ENCODE measurements at regions not wholly inside any gene's neighbourhood (a gene's known extent, or its start where the extent isn't known, plus 50 kb on each side); places are given as distances from the start of the nearest gene placed in this dataset.

DNA sequence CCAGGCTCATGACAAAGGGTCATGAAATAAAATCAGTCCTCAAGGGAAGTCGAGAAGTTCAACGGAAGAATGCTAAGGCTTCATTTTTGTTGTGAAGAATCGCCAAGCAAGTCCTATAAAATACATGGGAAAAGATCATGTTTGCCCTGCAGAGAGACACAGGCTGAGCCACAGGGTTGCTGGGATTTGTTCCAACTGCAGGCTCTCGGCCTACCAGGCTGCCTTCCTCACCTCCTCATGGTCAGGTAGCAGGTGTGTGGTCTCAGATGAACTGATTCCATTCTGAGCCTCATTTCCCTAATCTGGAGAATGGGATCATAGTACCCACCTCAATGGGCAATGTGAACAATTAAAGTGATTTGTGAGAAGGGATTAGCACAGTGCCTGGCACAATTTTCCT, 114.9 kb upstream of the SPATA13 start:
- TF ChIP-seq, protein P1, sequence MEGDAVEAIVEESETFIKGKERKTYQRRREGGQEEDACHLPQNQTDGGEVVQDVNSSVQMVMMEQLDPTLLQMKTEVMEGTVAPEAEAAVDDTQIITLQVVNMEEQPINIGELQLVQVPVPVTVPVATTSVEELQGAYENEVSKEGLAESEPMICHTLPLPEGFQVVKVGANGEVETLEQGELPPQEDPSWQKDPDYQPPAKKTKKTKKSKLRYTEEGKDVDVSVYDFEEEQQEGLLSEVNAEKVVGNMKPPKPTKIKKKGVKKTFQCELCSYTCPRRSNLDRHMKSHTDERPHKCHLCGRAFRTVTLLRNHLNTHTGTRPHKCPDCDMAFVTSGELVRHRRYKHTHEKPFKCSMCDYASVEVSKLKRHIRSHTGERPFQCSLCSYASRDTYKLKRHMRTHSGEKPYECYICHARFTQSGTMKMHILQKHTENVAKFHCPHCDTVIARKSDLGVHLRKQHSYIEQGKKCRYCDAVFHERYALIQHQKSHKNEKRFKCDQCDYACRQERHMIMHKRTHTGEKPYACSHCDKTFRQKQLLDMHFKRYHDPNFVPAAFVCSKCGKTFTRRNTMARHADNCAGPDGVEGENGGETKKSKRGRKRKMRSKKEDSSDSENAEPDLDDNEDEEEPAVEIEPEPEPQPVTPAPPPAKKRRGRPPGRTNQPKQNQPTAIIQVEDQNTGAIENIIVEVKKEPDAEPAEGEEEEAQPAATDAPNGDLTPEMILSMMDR (IDR thresholded peaks at IDR 0.05; ENCODE audit: low read depth, low read length), result no peak
- no peak for TF ChIP-seq EZH2phosphoT487 (IDR thresholded peaks at IDR 0.05; ENCODE audit: low read depth)

Data from OCI-LY3 (cell line).